ENCODE measurements at regions not wholly inside any gene's neighbourhood (a gene's known extent, or its start where the extent isn't known, plus 50 kb on each side); places are given as distances from the start of the nearest gene placed in this dataset.

DNA sequence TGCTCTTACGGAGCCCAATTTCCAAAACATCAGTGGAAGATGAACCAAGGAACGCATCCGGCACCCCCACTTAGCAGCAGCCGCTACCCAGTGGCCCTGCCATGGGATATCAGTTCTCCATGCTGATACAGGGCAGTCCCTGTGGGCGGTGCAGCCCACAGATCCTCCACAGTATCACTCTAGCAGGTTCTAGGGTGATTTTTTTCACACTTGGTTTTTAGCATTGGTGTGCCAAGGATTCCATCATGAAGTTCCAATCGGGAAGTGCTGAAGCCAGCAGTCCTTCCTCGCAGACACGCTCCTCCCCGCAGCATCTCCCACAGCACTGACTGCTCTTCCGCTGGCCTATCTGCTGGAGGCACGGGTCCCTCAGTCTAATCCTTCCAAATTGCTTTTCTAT is 261.9 kb downstream of the SYK start:
- DNase-seq (ENCODE audit: low spot score): no peak
- TF ChIP-seq, protein P1, sequence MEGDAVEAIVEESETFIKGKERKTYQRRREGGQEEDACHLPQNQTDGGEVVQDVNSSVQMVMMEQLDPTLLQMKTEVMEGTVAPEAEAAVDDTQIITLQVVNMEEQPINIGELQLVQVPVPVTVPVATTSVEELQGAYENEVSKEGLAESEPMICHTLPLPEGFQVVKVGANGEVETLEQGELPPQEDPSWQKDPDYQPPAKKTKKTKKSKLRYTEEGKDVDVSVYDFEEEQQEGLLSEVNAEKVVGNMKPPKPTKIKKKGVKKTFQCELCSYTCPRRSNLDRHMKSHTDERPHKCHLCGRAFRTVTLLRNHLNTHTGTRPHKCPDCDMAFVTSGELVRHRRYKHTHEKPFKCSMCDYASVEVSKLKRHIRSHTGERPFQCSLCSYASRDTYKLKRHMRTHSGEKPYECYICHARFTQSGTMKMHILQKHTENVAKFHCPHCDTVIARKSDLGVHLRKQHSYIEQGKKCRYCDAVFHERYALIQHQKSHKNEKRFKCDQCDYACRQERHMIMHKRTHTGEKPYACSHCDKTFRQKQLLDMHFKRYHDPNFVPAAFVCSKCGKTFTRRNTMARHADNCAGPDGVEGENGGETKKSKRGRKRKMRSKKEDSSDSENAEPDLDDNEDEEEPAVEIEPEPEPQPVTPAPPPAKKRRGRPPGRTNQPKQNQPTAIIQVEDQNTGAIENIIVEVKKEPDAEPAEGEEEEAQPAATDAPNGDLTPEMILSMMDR (IDR thresholded peaks at IDR 0.05; ENCODE audit: extremely low read depth, insufficient read depth, missing control alignments): no peak
- in situ Hi-C loops (cut with MboI; ENCODE audit: low pct_unique_long_range_greater_than_20kb, low sequenced_read_pairs, unreplicated experiment): no loop called here

- TF ChIP-seq, protein P1 (IDR thresholded peaks at IDR 0.05; ENCODE audit: extremely low read depth, insufficient read depth, missing control alignments): no peak
- in situ Hi-C loops (cut with MboI; ENCODE audit: low pct_unique_long_range_greater_than_20kb, low sequenced_read_pairs, unreplicated experiment): no loop called here
- no peak for DNase-seq (ENCODE audit: low spot score)
Observed at GRCh38 chr9:91065231-91066041, 263.8 kb downstream of the SYK start.

DNA sequence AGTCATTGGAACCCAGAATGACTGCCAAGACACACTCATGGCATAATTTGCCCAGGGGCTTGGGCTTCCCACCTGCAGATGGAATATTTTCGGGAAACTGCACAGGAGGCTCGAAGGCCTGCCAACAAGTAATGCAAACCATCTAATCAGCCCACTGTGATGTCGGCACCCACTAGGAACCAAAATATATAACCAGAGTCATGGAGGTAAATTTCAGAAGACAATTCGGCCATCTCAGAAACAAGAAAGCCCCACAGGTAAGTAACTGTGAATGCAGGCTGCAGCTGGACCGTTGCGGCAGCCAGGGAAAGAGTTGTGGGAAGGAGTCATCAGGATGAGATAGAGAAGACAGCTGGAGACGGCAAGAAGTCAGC is 264.4 kb downstream of the SYK start:
- TF ChIP-seq, protein P1 (IDR thresholded peaks at IDR 0.05; ENCODE audit: extremely low read depth, insufficient read depth, missing control alignments): no peak
- in situ Hi-C loops (cut with MboI; ENCODE audit: low pct_unique_long_range_greater_than_20kb, low sequenced_read_pairs, unreplicated experiment): no loop called here
- no peak for DNase-seq (ENCODE audit: low spot score)

DNA sequence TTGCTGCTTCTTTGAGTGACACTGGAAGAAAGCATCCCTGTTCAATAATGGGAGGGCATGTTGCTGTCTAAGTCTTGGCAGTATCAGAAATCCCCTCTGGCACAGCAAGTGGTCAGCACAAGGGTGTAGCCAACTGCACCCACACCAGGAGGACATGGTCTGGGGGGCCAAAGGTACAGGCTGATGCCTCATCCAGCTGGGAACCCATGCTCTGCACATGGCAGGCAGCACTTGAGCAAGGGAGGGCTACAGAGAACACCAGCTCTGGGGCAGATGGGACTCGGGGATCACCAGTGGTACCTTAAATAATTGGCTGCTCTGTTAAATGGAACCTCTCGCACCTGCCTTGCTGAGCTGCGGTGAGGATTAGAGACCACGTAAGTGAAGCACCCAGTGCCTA is 265.2 kb downstream of the SYK start:
- in situ Hi-C loops (cut with MboI; ENCODE audit: low pct_unique_long_range_greater_than_20kb, low sequenced_read_pairs, unreplicated experiment): no loop called here
- no peak for DNase-seq (ENCODE audit: low spot score)
- TF ChIP-seq, protein P1 (IDR thresholded peaks at IDR 0.05; ENCODE audit: extremely low read depth, insufficient read depth, missing control alignments): no peak

GRCh38 chr9:91067306-91067860 is 265.8 kb downstream of the SYK start:
- no peak for DNase-seq (ENCODE audit: low spot score)
- TF ChIP-seq, protein P1 (IDR thresholded peaks at IDR 0.05; ENCODE audit: extremely low read depth, insufficient read depth, missing control alignments): no peak
- in situ Hi-C loops (cut with MboI; ENCODE audit: low pct_unique_long_range_greater_than_20kb, low sequenced_read_pairs, unreplicated experiment): no loop called here

DNA sequence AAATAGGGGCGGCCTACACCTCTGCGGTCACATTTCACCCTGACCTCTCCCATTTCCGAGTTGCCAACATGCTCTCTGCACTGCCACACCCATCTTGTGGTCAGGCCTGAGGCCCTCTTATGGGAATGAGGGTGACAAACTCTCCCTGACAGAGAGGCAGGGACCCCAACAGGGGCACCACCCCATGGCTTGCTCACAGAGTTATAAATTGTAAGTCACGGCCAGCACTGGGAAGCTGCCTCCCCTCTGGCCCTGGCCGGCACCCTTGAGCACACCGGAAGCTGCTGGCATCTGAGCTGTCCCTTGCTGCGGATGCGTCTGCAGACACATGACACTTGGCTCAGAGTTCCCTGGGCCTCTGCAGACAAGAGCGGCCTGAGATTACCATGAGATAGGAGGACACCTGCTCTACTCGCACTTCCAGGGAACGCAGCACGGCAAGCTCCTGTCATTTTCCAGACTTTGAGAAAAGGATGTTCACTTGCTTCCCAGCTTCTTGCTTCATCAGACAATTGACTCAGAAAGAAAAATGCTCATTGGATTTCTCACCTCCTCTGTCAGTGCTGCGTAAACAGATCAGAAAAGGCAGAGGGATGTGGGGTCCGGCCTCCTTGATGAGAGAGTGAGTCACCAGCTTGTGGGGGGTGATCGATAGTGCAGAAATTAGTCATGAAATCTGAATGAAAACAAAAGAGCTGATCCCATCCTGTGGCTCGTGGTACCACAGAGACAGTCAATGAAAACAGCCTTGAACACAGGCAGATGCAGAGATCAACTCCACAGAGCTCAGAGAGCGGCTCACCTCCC is 269.8 kb downstream of the SYK start:
- peak; percentile 31 for DNase-seq (ENCODE audit: low spot score)
- in situ Hi-C loops (cut with MboI; ENCODE audit: low pct_unique_long_range_greater_than_20kb, low sequenced_read_pairs, unreplicated experiment): no loop called here
- TF ChIP-seq, protein P1 (IDR thresholded peaks at IDR 0.05; ENCODE audit: extremely low read depth, insufficient read depth, missing control alignments): no peak
